ENCODE measurements at regions not wholly inside any gene's neighbourhood (a gene's known extent, or its start where the extent isn't known, plus 50 kb on each side); places are given as distances from the start of the nearest gene placed in this dataset.

DNA sequence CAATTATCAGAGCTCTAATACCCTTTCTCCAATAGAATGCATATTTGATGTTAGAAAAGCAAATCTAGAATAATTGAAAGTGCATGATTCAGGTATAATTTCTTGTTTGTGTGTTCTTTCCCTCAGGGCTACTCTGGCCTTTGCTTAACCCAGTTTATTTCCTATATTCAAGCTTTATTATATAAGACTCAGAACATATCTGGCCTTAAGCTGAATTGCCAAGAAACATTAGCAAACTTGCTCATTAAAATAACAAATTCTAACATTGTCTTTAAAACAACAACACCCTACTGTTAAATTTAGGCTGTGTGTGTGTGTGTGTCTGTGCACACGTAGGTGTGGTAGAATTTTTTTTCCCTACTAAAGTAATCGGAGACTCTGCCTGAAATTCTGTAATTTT lies 426.5 kb downstream of the UTRN start:
- no peak for DNase-seq
- H3K9me3 Mint-ChIP-seq = 0 out of 2 replicates have a peak, but pooled peaks cover 5% of the 10 kb centered on the region
- H3K4me3 Mint-ChIP-seq = no peak overlapping the region
- TF ChIP-seq, protein P1, sequence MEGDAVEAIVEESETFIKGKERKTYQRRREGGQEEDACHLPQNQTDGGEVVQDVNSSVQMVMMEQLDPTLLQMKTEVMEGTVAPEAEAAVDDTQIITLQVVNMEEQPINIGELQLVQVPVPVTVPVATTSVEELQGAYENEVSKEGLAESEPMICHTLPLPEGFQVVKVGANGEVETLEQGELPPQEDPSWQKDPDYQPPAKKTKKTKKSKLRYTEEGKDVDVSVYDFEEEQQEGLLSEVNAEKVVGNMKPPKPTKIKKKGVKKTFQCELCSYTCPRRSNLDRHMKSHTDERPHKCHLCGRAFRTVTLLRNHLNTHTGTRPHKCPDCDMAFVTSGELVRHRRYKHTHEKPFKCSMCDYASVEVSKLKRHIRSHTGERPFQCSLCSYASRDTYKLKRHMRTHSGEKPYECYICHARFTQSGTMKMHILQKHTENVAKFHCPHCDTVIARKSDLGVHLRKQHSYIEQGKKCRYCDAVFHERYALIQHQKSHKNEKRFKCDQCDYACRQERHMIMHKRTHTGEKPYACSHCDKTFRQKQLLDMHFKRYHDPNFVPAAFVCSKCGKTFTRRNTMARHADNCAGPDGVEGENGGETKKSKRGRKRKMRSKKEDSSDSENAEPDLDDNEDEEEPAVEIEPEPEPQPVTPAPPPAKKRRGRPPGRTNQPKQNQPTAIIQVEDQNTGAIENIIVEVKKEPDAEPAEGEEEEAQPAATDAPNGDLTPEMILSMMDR (IDR thresholded peaks at IDR 0.05) = no peak
- peaks cover 12% of the 10 kb centered on the region for H3K36me3 Mint-ChIP-seq (ENCODE audit: low read depth)
- H3K4me1 Mint-ChIP-seq (ENCODE audit: low read depth) = peaks cover 70% of the 10 kb centered on the region
- no peak overlapping the region for H3K27ac Mint-ChIP-seq
- H3K27me3 Mint-ChIP-seq (ENCODE audit: insufficient read depth) = no peaks in the 10 kb centered on the region

DNA sequence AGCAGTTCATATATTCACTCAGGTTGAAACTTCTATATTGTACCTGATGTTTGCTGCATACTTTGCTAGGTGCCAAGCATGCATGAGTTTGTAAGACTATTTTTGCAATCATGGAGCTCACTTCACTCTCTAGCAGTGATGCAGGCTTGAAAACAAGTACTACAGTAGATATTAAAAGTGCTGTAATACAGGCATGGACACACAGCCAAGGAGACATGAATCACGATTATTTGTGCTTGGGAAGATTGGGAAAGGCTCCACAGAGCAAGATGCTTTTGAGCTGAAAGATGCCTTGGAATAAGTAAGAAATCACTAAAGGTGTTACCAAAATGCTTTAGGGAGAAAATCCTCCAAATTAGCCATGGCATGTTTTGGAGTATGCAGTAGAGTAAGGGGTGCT lies 427.4 kb downstream of the UTRN start:
- Mint-ChIP-seq H3K36me3 (ENCODE audit: low read depth) (peaks cover 12% of the 10 kb centered on the region), H3K9me3 (0 out of 2 replicates have a peak, but pooled peaks cover 5% of the 10 kb centered on the region), H3K4me3 (no peak overlapping the region), H3K4me1 (ENCODE audit: low read depth) (peaks cover 76% of the 10 kb centered on the region), H3K27me3 (ENCODE audit: insufficient read depth) (no peaks in the 10 kb centered on the region), H3K27ac (no peak overlapping the region)
- TF ChIP-seq, protein P1 (IDR thresholded peaks at IDR 0.05) = no peak
- DNase-seq = peak; percentile 24

DNA sequence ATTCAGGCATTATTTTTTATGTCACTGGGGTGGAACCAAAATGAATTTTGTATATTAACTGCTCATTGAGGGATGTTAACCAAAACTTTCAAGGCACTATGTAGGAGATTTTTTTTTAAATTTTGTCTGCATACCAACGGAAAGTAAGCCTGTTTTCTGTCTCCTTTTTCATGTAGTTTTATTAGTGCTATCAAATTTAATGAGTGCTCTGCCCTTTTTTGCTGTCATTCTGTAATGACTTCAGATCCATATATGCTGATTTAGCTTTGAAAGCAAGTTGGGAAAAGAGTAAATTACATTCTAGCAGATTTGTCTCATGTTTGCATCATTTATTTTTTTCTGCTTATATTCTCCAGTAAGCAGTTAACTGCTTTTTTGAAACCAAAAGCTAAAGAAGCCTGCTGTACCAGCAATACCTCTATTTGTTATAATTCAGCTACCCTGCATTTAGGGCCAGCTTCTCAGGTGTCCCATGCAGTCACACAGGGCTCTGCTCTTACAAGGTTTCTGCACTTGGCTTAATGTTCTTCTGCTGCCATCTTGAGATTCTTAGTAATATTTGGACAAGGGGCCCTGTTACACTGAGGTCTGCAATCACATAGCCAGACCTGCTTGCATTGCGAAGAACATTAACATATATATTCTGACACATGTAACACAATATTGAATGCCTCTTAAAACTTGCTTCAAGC lies 429.0 kb downstream of the UTRN start:
- TF ChIP-seq, protein P1 (IDR thresholded peaks at IDR 0.05) = no peak
- no peak for DNase-seq
- peaks cover 2% of the 10 kb centered on the region; the same call in 1 of the 2 replicates for H3K36me3 Mint-ChIP-seq (ENCODE audit: low read depth)
- peaks cover 79% of the 10 kb centered on the region for H3K4me1 Mint-ChIP-seq (ENCODE audit: low read depth)
- no peaks in the 10 kb centered on the region for H3K9me3 Mint-ChIP-seq
- no peak overlapping the region for H3K27ac Mint-ChIP-seq
- H3K4me3 Mint-ChIP-seq = no peak overlapping the region
- no peaks in the 10 kb centered on the region for H3K27me3 Mint-ChIP-seq (ENCODE audit: insufficient read depth)

DNA sequence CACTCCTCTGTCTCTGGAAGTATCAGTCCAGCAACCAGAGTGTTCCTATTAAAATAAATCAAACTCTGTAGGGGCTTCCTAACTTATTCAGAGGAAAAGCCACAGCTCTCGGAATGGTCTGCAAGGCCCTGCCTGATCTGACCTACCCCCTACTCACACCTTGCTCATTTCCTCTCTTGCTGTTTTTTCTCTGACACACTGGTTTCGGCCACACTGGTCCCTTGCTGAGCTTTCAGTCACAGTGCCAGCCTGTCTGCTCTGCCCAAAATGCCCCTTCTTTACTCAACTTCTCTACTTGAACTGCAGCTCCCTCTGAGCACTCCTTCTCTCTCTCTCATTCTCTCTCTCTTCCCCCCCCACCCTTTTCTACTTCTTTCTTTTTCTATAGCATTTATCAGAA lies 430.2 kb downstream of the UTRN start:
- DNase-seq = no peak
- peak overlapping the region; percentile 1; the same call in 1 of the 2 replicates for H3K27ac Mint-ChIP-seq
- peaks cover 5% of the 10 kb centered on the region for H3K36me3 Mint-ChIP-seq (ENCODE audit: low read depth)
- peaks cover 2% of the 10 kb centered on the region; the same call in 1 of the 2 replicates for H3K27me3 Mint-ChIP-seq (ENCODE audit: insufficient read depth)
- H3K4me3 Mint-ChIP-seq = peak overlapping the region; percentile 1; the same call in 1 of the 2 replicates
- TF ChIP-seq, protein P1 (IDR thresholded peaks at IDR 0.05) = no peak
- H3K9me3 Mint-ChIP-seq = no peaks in the 10 kb centered on the region
- H3K4me1 Mint-ChIP-seq (ENCODE audit: low read depth) = peaks cover 74% of the 10 kb centered on the region

DNA sequence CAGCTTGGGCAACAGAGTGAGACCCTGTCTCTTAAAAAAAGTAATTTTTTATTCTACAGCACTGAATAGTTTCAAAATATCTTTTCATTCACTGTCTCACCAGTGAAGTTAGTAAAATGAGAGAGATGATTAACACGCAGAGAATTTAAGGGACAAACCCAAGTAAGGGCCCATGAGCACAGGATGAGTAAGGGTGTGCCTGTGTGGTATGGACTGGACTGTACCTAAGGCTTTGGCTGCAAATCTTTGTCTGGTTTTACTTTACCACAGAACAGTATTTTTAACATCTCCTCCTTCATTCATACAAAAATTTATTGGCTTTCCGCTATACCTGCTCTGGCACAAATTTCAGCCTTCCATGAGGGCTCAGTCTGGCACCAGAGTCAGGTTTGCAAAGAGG lies 433.3 kb downstream of the UTRN start:
- TF ChIP-seq, protein P1 (IDR thresholded peaks at IDR 0.05) = no peak
- H3K27me3 Mint-ChIP-seq (ENCODE audit: insufficient read depth) = peaks cover 2% of the 10 kb centered on the region; the same call in 1 of the 2 replicates
- DNase-seq = peak; percentile 58
- H3K27ac Mint-ChIP-seq = peak overlapping the region; percentile 58
- peaks cover 12% of the 10 kb centered on the region for H3K36me3 Mint-ChIP-seq (ENCODE audit: low read depth)
- H3K4me1 Mint-ChIP-seq (ENCODE audit: low read depth) = peaks cover 71% of the 10 kb centered on the region
- no peak overlapping the region for H3K4me3 Mint-ChIP-seq
- no peaks in the 10 kb centered on the region for H3K9me3 Mint-ChIP-seq

Measured in HFFc6 (cell line).